Activated T-cell treated with anti-CD3 and anti-CD28 coated beads, Interleukin-2, amount 50 U/mL, for 24 hours (primary cell): ENCODE measurements at regions not wholly inside any gene's neighbourhood (a gene's known extent, or its start where the extent isn't known, plus 50 kb on each side); places are given as distances from the start of the nearest gene placed in this dataset.
A peak's percentile ranks its signal among the peaks of the same experiment; 100 is the strongest.
"Not testable (repeated sequence)": the region's sequence is repeated elsewhere in the genome, so short reads cannot be mapped to it uniquely, and the experiment has no call there.

Source experiments
- DNase-seq: peaks from one replicate; pipeline ENCODE4 v3.0.0-alpha.2; 2020
- H3K27ac Mint-ChIP-seq: 2 replicates; pipeline ENCODE4 v1.8.0; 2020; ENCODE audit warnings: mild to moderate bottlenecking, mixed read lengths
- H3K27me3 Mint-ChIP-seq: 2 replicates; pipeline ENCODE4 v1.8.0; 2020; ENCODE audit warnings: mixed read lengths
- H3K36me3 Mint-ChIP-seq: 2 replicates; pipeline ENCODE4 v1.8.0; 2020; ENCODE audit warnings: low read depth, mixed read lengths
- H3K4me1 Mint-ChIP-seq: 2 replicates; pipeline ENCODE4 v1.8.0; 2020; ENCODE audit warnings: low read depth, mixed read lengths
- H3K4me3 Mint-ChIP-seq: 2 replicates; pipeline ENCODE4 v1.8.0; 2020; ENCODE audit warnings: mild to moderate bottlenecking, moderate library complexity, mixed read lengths
- H3K9me3 Mint-ChIP-seq: 2 replicates; pipeline ENCODE4 v1.8.0; 2020; ENCODE audit warnings: mixed read lengths

DNA sequence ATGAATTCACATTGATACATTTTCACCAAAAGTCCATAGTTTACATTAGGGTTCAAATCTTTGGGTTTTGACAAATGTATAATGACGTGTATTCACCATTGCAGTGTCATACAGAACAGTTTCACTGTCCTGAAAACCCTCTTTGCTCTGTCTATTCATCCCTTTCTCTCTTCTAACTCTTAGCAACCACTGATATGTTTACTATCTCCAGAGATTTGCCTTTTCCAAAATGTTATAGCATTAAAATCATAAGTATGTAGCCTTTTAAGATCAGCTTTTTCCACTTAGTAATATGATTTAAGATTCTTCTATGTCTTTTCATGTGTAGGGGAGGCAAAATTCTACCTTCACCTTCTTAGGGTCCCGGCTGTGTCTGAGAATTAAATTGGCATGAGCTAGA lies 203.8 kb downstream of the TPRG1 start:
- no peak for DNase-seq
- Mint-ChIP-seq H3K9me3 (peaks cover 6% of the 10 kb centered on the region), H3K36me3 (peaks cover 4% of the 10 kb centered on the region), H3K27ac (no peak overlapping the region), H3K4me3 (no peak overlapping the region), H3K4me1 (no peaks in the 10 kb centered on the region), H3K27me3 (no peaks in the 10 kb centered on the region)

DNA sequence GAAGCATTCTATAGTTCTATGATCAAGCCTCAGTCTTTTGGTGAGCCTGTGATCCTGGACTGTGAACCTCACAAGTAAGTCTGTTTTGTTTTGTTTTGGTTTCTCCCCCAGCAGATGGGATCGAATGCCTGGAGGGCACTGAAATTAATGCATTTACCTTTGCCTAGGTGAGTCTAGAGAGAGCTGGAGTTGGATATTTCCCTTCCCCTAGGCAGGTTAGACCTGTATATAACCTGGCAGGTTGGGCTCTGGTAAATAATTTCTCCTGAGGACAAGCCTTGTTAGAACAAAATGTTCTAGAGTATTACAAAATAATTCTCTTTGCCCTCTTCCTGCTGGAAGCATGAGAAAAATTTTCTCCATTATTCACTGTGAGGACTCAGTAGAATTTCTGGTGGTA lies 211.9 kb downstream of the TPRG1 start:
- Mint-ChIP-seq H3K27me3 (no peaks in the 10 kb centered on the region), H3K36me3 (peaks cover under 1% of the 10 kb centered on the region), H3K4me1 (no peaks in the 10 kb centered on the region), H3K27ac (no peak overlapping the region), H3K9me3 (peaks cover 9% of the 10 kb centered on the region), H3K4me3 (no peak overlapping the region)
- DNase-seq: no peak

DNA sequence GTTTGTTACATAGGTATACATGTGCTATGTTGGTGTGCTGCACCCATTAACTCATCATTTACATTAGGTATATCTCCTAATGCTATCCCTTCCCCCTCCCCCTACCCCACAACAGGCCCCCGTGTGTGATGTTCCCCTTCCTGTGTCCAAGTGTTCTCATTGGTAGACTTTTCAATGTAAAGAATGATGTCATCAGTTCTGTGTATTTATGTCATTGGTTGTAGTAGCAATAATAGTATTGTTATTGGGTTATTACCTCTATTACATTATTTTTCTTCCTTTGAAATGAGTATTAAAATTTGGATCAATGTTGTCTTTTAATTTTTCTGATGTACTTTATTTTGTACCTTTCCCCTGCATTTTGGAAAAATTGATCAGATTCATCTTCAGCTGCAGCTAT lies 214.1 kb downstream of the TPRG1 start:
- not testable (repeated sequence) for H3K9me3 Mint-ChIP-seq, DNase-seq, H3K36me3 Mint-ChIP-seq, H3K4me3 Mint-ChIP-seq, H3K4me1 Mint-ChIP-seq, H3K27me3 Mint-ChIP-seq, H3K27ac Mint-ChIP-seq

DNA sequence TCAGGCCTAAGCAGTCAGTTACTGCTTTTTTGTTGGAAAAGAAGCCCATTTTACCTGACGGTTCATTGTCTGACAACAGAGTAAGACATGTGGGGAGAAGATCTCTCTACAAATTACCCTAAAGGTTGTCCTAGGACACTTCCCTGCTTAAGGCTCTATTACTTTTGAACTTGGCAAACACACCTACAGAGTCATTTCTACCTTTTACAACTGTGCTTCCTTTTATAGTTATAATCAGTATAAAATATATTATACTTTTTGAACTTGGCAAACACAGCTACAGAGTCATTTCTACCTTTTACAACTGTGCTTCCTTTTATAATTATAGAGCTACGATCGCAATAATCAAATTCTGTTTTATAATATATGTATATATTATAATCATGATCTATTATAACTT lies 215.0 kb downstream of the TPRG1 start:
- no peaks in the 10 kb centered on the region for H3K27me3 Mint-ChIP-seq
- H3K4me3 Mint-ChIP-seq: no peak overlapping the region

DNA sequence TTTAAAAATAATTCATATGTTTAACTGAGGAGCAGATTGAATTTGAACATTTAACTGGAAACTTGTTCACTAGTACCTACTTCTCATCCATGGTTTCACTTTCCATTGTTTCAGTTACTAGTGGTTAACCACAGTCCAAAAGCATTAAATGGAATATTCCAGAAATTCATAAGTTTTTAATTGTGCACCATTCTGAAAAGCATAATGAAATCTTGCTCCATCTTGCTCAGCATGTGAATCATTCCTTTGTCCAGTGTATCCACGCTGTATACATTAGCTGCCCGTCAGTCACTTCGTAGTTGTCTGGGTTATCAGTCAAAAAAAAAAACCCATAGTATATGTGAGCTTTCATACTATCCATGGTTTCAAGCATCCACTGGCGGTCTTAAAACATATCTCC lies 217.6 kb downstream of the TPRG1 start:
- H3K27me3 Mint-ChIP-seq: no peaks in the 10 kb centered on the region
- H3K36me3 Mint-ChIP-seq: no peaks in the 10 kb centered on the region
- H3K27ac Mint-ChIP-seq: no peak overlapping the region
- no peak for DNase-seq
- no peaks in the 10 kb centered on the region for H3K9me3 Mint-ChIP-seq
- H3K4me1 Mint-ChIP-seq: peaks cover 9% of the 10 kb centered on the region
- H3K4me3 Mint-ChIP-seq: no peak overlapping the region

More for the DNA sequence above, 215.0 kb downstream of the TPRG1 start:
- Mint-ChIP-seq H3K9me3 (peaks cover 6% of the 10 kb centered on the region), H3K4me1 (peaks cover 3% of the 10 kb centered on the region), H3K27ac (no peak overlapping the region), H3K36me3 (no peaks in the 10 kb centered on the region)
- no peak for DNase-seq

DNA sequence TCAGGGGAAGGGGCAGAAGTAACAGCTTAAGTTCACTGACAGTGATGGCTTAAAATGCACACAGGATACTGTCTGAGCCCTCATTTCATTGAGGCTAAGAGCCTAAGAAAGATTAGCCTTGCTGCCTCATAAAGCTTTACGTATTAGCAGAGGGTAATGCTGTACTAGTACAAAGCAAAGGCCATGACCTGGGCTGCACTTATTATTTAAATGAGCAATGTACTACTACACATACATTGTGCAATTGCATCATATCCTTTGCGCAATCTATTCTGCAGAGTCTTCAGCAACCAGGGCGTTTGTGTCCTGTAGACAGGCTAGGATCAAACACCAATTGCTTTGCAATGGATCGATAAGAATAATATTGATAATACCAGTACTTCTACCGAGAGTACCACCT lies 221.8 kb downstream of the TPRG1 start:
- Mint-ChIP-seq H3K36me3 (no peaks in the 10 kb centered on the region), H3K4me1 (peaks cover 22% of the 10 kb centered on the region), H3K27ac (no peak overlapping the region), H3K27me3 (no peaks in the 10 kb centered on the region), H3K4me3 (no peak overlapping the region), H3K9me3 (no peaks in the 10 kb centered on the region)
- no peak for DNase-seq

DNA sequence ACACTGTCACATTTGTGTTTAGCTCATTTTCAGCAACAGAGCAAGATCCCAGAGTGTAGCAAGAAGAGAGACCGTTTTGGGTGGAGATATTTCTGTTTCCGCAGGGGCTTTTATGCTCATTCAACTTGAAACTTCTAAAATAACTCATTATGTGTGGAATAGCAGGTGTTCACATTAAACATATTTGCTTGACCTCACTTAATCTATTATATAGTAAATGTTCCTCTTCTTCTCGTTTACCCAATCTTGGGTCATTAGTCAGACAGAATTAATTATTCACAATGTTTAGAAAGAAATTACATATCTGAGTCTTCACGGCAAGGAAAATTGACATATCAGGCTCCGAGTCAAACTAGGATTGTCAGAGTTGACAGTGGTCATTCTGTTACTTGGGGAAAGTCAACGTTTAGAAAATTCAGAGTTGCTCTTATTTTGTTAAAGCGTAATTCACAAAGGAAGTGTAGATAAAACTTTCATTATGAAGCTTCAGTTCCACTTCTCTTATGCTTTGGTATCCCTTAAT lies 222.9 kb downstream of the TPRG1 start:
- DNase-seq: no peak
- no peaks in the 10 kb centered on the region for H3K36me3 Mint-ChIP-seq
- no peaks in the 10 kb centered on the region for H3K27me3 Mint-ChIP-seq
- H3K4me1 Mint-ChIP-seq: peaks cover 18% of the 10 kb centered on the region
- no peaks in the 10 kb centered on the region for H3K9me3 Mint-ChIP-seq
- H3K27ac Mint-ChIP-seq: peak overlapping the region; percentile 32
- H3K4me3 Mint-ChIP-seq: no peak overlapping the region

DNA sequence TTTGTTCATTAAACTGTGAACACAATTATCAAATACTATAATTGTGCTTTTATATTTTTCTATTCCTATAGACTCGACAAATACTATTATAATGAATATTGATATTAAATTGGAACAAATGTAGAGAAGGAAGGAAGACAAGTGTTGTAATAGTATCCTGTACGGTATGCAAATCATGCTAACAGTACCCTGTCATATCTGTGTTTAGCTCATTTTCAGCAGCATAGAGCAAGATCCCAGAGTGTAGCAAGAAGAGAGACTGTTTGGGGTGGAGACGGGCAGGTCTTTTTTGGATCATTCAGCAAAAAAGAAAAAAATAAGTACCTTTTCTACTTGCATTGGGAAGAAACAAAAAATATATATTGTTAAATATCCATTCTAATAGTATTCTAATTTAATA lies 224.1 kb downstream of the TPRG1 start:
- DNase-seq: no peak
- no peaks in the 10 kb centered on the region for H3K27me3 Mint-ChIP-seq
- no peak overlapping the region for H3K4me3 Mint-ChIP-seq
- H3K4me1 Mint-ChIP-seq: peaks cover 18% of the 10 kb centered on the region
- H3K36me3 Mint-ChIP-seq: no peaks in the 10 kb centered on the region
- no peaks in the 10 kb centered on the region for H3K9me3 Mint-ChIP-seq
- H3K27ac Mint-ChIP-seq: no peak overlapping the region

DNA sequence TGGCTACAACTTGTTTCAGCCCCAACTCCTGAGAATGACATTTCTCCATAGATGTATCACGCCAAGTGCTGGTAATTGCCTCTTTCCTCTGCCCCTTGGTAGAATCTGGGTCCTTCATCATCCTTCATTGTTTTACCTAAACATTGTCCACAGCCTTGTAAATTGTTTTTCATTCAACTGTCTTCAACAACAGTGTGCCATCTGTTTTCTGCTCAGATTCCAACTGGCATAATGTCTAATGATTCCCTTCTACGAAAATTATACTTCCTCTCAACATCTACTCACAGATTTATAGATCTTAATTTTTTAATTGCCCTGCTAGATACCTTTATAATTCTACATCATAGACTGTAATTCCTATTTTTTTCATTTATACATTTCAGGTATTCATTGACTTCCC lies 226.9 kb downstream of the TPRG1 start:
- Mint-ChIP-seq H3K9me3 (no peaks in the 10 kb centered on the region), H3K36me3 (no peaks in the 10 kb centered on the region), H3K4me1 (peaks cover 18% of the 10 kb centered on the region), H3K27me3 (no peaks in the 10 kb centered on the region), H3K4me3 (no peak overlapping the region), H3K27ac (no peak overlapping the region)
- DNase-seq: no peak

DNA sequence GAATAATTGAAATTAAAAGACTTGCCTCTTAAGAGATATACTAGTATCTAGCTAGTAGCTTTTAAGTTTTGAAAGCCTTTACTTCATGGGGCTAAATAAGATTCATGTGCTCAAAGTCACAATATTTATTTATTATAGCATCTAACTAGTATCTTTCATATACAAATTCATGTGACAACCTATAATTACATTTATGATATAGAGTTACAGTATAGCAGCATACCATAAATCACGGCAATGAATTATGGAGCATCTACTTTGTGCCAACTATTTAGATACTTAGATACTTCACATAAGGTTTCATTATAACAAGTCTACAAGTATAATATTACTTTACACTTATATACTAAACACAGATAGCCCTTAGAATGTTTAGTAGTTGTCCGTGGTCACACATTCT lies 229.4 kb downstream of the TPRG1 start:
- no peak overlapping the region for H3K27ac Mint-ChIP-seq
- no peak overlapping the region for H3K4me3 Mint-ChIP-seq
- H3K36me3 Mint-ChIP-seq: no peaks in the 10 kb centered on the region
- peaks cover 11% of the 10 kb centered on the region for H3K4me1 Mint-ChIP-seq
- DNase-seq: no peak
- H3K27me3 Mint-ChIP-seq: no peaks in the 10 kb centered on the region
- no peaks in the 10 kb centered on the region for H3K9me3 Mint-ChIP-seq

DNA sequence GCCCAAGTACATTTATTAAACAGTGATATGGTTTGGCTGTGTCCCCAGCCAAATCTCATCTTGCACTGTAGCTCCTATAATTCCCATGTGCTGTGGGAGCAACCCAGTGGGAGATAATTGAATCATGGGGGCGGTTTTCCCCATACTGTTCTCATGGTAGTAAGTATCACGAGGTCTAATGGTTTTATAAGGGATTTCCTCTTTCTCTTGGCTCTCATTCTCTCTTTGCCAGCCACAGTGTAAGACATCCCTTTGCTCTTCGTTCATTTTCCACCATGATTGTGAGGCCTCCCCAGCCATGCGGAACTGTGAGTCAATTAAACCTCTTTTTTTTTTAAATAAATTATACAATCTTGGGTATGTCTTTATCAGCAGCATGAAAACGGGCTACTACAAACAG lies 228.0 kb upstream of the TP63 start:
- H3K27me3 Mint-ChIP-seq: no peaks in the 10 kb centered on the region
- no peak overlapping the region for H3K4me3 Mint-ChIP-seq
- H3K4me1 Mint-ChIP-seq: peaks cover 11% of the 10 kb centered on the region
- H3K9me3 Mint-ChIP-seq: no peaks in the 10 kb centered on the region
- H3K27ac Mint-ChIP-seq: no peak overlapping the region
- no peaks in the 10 kb centered on the region for H3K36me3 Mint-ChIP-seq
- no peak for DNase-seq

DNA sequence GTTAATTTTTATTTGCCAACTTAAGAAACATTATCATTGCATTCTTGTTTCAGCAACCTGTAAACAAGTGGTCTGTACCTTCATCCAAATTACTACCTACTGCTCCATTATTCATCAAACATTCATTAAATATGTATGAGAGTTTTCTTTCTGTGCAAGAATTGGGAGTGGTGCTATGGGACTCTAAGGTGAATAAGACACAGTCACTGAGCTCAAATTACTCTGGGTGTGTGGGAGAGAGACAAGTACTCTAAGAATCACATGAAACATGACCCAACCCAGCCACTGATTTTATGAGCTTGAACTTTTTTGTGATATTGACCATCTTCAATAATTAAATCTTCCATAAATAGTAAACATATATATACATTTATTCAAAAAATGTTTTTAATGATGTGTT lies 227.2 kb upstream of the TP63 start:
- DNase-seq: no peak
- Mint-ChIP-seq H3K9me3 (no peaks in the 10 kb centered on the region), H3K4me1 (peaks cover 11% of the 10 kb centered on the region), H3K27me3 (no peaks in the 10 kb centered on the region), H3K4me3 (no peak overlapping the region), H3K36me3 (no peaks in the 10 kb centered on the region), H3K27ac (no peak overlapping the region)

DNA sequence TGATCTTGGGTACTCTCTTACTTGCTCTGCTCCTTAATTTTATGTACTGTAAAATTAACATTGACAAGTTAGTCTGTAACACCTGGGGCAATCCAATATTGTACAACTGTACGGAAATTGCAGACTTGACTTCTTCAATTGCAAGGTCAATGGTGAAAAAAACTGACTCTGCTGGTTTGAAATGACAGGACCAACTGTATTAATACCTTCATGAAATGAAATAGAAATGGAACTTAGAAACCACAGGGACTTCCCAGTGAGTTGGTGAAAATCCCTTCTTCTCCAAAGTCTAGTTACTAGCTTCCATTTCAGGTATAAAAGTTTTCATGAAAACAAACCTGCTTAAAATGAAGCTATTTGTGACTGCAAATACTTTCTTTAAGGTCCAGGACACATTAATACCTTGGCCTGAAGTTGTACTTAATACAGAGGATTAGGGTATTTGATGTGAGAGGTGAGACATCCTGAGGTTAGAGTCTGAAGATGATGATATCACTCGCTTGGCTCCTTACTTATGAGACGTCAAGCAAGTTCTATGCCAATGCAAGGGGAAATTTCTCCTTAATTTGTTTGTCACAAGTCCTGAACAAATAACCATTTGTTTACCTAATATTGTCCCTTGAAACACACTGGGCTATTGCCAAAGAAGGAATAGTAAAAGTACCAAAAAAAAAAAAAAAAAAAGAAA lies 226.2 kb upstream of the TP63 start:
- Mint-ChIP-seq H3K4me1 (peaks cover 11% of the 10 kb centered on the region), H3K27me3 (no peaks in the 10 kb centered on the region), H3K9me3 (no peaks in the 10 kb centered on the region), H3K36me3 (no peaks in the 10 kb centered on the region), H3K4me3 (no peak overlapping the region), H3K27ac (no peak overlapping the region)
- DNase-seq: no peak

DNA sequence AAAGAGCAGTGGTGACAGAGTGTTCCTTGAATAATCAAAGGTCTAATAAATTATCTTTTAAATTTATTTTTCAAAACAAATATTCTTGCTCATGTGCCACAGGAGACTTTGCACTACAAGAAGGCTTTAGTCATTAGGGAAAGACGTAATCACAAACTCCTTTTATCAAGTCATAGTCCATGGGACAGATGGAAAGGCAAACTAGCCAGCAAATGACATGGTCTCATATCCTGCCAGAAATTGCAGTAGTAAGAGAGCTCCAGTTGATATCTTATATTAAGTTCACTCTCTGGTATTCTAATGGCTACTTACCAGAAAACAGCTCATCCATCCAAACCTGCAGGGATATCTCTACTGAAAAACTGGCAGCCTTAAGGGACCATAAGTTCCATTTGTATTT lies 225.0 kb upstream of the TP63 start:
- H3K4me1 Mint-ChIP-seq: peaks cover 11% of the 10 kb centered on the region
- no peak overlapping the region for H3K27ac Mint-ChIP-seq
- no peak overlapping the region for H3K4me3 Mint-ChIP-seq
- H3K9me3 Mint-ChIP-seq: no peaks in the 10 kb centered on the region
- no peaks in the 10 kb centered on the region for H3K36me3 Mint-ChIP-seq
- H3K27me3 Mint-ChIP-seq: no peaks in the 10 kb centered on the region
- no peak for DNase-seq

DNA sequence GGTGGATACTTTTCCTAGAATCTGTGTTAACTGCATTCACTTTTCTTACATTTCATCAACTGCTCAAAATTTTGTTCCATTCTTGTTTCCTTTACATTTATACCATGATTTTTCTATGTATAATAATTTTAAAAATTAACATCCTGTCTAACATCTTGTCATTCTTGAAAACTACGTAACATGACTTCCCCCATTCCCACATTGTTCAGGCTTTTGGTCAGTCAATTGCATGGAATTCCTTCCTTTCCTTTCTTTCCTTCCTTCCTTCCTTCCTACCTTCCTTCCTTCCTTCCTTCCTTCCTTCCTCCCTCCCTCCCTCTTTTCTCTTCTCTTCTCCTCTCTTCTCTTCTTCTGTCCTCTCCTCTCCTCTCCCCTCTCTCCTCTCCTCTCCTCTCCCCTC lies 220.7 kb upstream of the TP63 start:
- H3K36me3 Mint-ChIP-seq: no peaks in the 10 kb centered on the region
- H3K4me1 Mint-ChIP-seq: peaks cover under 1% of the 10 kb centered on the region
- H3K27ac Mint-ChIP-seq: no peak overlapping the region
- H3K27me3 Mint-ChIP-seq: no peaks in the 10 kb centered on the region
- DNase-seq: no peak
- no peak overlapping the region for H3K4me3 Mint-ChIP-seq
- H3K9me3 Mint-ChIP-seq: no peaks in the 10 kb centered on the region

DNA sequence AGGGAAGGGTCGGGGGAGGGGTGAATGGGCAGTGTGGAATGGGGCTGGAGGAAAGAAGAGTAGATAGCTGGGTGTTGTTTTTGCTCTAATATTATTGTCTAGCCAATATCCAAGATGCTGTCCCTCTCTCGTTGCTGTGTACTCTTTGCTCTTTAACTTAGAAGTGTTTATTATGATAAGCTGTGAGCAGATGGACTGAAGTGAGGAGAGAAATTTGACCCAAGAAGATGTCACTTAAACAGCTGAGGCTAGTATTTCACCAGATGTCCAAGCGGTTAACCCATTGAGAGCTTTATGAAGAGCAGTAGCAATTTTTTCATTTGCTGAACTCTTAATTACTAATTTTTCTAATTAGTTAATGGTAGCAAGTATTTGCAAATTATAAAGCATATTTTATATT lies 212.2 kb upstream of the TP63 start:
- Mint-ChIP-seq H3K4me1 (peaks cover 4% of the 10 kb centered on the region), H3K27me3 (no peaks in the 10 kb centered on the region), H3K4me3 (no peak overlapping the region), H3K27ac (no peak overlapping the region), H3K36me3 (no peaks in the 10 kb centered on the region), H3K9me3 (no peaks in the 10 kb centered on the region)
- DNase-seq: no peak
